GM19025 (cell line): ENCODE measurements at regions not wholly inside any gene's neighbourhood (a gene's known extent, or its start where the extent isn't known, plus 50 kb on each side); places are given as distances from the start of the nearest gene placed in this dataset.
A peak's percentile ranks its signal among the peaks of the same experiment; 100 is the strongest.
"Not testable (repeated sequence)": the region's sequence is repeated elsewhere in the genome, so short reads cannot be mapped to it uniquely, and the experiment has no call there.

Experiments
- ATAC-seq: cut with Tn5 transposase; IDR thresholded peaks from one replicate; pipeline ENCODE4 v1.9.1; 2021; ENCODE audit warnings: mild to moderate bottlenecking, low read depth, moderate library complexity; ENCODE audit not compliant: unreplicated experiment

GRCh38 chr11:42800041-42800440 is 511.8 kb upstream of the API5 start:
- ATAC-seq = no peak

GRCh38 chr11:42802201-42802899 is 509.4 kb upstream of the API5 start:
- no peak for ATAC-seq

- no peak for ATAC-seq
Observed at GRCh38 chr11:42806191-42806590, 505.6 kb upstream of the API5 start.

- no peak for ATAC-seq
Observed at GRCh38 chr11:42812361-42812760, 499.4 kb upstream of the API5 start.

- ATAC-seq = no peak
Observed at GRCh38 chr11:42812960-42813359, 498.8 kb upstream of the API5 start.

- no peak for ATAC-seq
Observed at GRCh38 chr11:42816471-42816870, 495.3 kb upstream of the API5 start.

- no peak for ATAC-seq
Observed at GRCh38 chr11:42819126-42819525, 492.7 kb upstream of the API5 start.

- not testable (repeated sequence) for ATAC-seq
Observed at GRCh38 chr11:42822188-42822587, 489.6 kb upstream of the API5 start.

GRCh38 chr11:42823546-42823945 is 488.2 kb upstream of the API5 start:
- ATAC-seq = no peak

- ATAC-seq = no peak
Observed at GRCh38 chr11:42824067-42824466, 487.7 kb upstream of the API5 start.

GRCh38 chr11:42825598-42825997 is 486.2 kb upstream of the API5 start:
- ATAC-seq = no peak

- ATAC-seq = no peak
Observed at GRCh38 chr11:42827845-42828244, 484.0 kb upstream of the API5 start.

- ATAC-seq = no peak
Observed at GRCh38 chr11:42837994-42838393, 473.8 kb upstream of the API5 start.

- peak; percentile 97 for ATAC-seq
Observed at GRCh38 chr11:42840176-42840829, 471.5 kb upstream of the API5 start.

- no peak for ATAC-seq
Observed at GRCh38 chr11:42840860-42841259, 470.9 kb upstream of the API5 start.

GRCh38 chr11:42841556-42841955 is 470.2 kb upstream of the API5 start:
- ATAC-seq = no peak

GRCh38 chr11:42849362-42849761 is 462.4 kb upstream of the API5 start:
- no peak for ATAC-seq

- ATAC-seq = no peak
Observed at GRCh38 chr11:42857344-42857743, 454.5 kb upstream of the API5 start.

- ATAC-seq = no peak
Observed at GRCh38 chr11:42870480-42870879, 441.3 kb upstream of the API5 start.

- ATAC-seq = not testable (repeated sequence)
Observed at GRCh38 chr11:42873800-42874405, 437.9 kb upstream of the API5 start.

GRCh38 chr11:42881335-42881734 is 430.5 kb upstream of the API5 start:
- not testable (repeated sequence) for ATAC-seq

- no peak for ATAC-seq
Observed at GRCh38 chr11:42890773-42891172, 421.0 kb upstream of the API5 start.
